ENCODE measurements at regions not wholly inside any gene's neighbourhood (a gene's known extent, or its start where the extent isn't known, plus 50 kb on each side); places are given as distances from the start of the nearest gene placed in this dataset.

GRCh38 chr6:168221497-168222079 is 98.0 kb downstream of the DACT2 start:
- no peaks in the 10 kb centered on the region for H3K36me3 ChIP-seq
- no peak for DNase-seq
- H3K27ac ChIP-seq, result no peak overlapping the region
- H3K4me1 ChIP-seq, result no peaks in the 10 kb centered on the region
- H3K27me3 ChIP-seq, result peaks cover 11% of the 10 kb centered on the region; the same call in 1 of the 2 replicates
- H3K9me3 ChIP-seq (replicated peaks), result no peaks in the 10 kb centered on the region
- H3K4me3 ChIP-seq, result no peak overlapping the region

GRCh38 chr6:168221000-168221399 is 98.6 kb downstream of the DACT2 start:
- H3K4me1 ChIP-seq, result no peaks in the 10 kb centered on the region
- peaks cover 5% of the 10 kb centered on the region; the same call in 1 of the 2 replicates for H3K27me3 ChIP-seq
- DNase-seq, result peak in 1 of 2 experiments; percentile 21

DNA sequence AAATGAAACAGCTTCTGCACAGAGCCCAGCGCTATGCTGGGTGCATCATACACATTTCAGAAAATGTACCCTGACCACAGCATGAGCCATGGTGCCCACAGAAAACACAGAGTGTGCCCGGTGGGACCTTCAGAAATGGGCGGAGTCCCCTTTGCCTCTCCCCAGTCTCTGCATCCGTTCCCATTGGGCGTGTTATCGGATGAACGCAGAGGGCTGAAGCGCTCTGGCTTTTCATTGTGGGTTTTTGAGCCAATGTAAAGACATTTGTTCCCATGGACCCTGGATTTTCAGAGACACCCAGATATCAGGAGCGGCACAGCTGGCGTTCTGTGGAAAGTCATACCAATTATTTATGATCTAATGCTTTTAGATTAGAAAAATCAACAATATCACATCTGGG is 99.8 kb downstream of the DACT2 start:
- DNase-seq, result no peak

More at GRCh38 chr6:168221000-168221399, 98.6 kb downstream of the DACT2 start:
- Histone ChIP-seq H3K27ac (no peak overlapping the region), H3K36me3 (no peaks in the 10 kb centered on the region), H3K9me3 (replicated peaks) (no peaks in the 10 kb centered on the region), H3K4me3 (no peak overlapping the region)

DNA sequence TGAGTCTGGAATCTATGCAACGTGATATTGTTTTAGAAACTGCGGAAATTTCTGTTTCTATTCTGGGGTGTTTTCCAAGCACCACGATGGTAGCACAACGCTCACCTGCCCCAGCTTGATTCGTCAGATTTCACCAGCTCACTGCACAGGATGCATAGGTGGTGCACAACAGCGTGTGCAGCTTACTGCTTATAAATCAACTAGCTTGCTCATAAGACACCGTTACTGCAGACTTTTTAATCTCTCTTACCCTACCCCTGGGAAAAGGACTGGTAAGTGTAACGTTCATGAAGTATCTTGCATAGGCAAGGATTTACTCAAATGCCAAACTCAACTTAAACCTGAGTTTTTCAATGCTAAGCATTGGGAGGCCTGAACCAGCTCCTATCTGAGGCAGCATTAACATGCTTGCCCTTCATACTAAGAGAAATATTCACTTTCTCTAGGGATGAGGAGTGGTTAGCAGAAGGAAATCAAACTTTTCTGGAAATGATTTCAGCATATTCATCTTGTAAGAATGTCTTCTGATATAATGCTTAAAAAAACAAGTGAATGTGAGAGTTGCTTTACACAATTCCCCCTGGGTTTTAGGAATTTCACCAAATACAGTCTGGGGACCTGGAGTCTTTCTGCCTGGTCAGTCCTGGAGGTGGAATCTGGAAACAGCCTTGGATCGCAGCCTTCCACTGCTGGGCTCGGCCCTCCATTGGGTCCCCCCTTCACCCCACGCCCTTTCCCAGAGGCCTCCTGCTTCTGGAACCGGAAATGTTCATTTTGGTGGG is 100.6 kb downstream of the DACT2 start:
- H3K27ac ChIP-seq, result no peak overlapping the region
- peaks cover 5% of the 10 kb centered on the region; the same call in 1 of the 2 replicates for H3K27me3 ChIP-seq
- no peaks in the 10 kb centered on the region for H3K9me3 ChIP-seq (replicated peaks)
- no peak for DNase-seq
- no peak overlapping the region for H3K4me3 ChIP-seq
- H3K4me1 ChIP-seq, result no peaks in the 10 kb centered on the region
- no peaks in the 10 kb centered on the region for H3K36me3 ChIP-seq

More for the DNA sequence above, 99.8 kb downstream of the DACT2 start:
- no peaks in the 10 kb centered on the region for H3K9me3 ChIP-seq (replicated peaks)
- no peaks in the 10 kb centered on the region for H3K4me1 ChIP-seq
- H3K27ac ChIP-seq, result no peak overlapping the region
- H3K27me3 ChIP-seq, result peaks cover 5% of the 10 kb centered on the region; the same call in 1 of the 2 replicates
- no peak overlapping the region for H3K4me3 ChIP-seq
- H3K36me3 ChIP-seq, result no peaks in the 10 kb centered on the region

- Histone ChIP-seq H3K9me3 (replicated peaks) (no peaks in the 10 kb centered on the region), H3K4me1 (no peaks in the 10 kb centered on the region)
Measured at GRCh38 chr6:168217880-168218537, 101.6 kb downstream of the DACT2 start.

GRCh38 chr6:168217216-168217879 is 102.2 kb downstream of the DACT2 start:
- H3K36me3 ChIP-seq, result no peaks in the 10 kb centered on the region
- H3K4me1 ChIP-seq, result no peaks in the 10 kb centered on the region
- H3K9me3 ChIP-seq (replicated peaks), result no peaks in the 10 kb centered on the region
- peaks cover 5% of the 10 kb centered on the region; the same call in 1 of the 2 replicates for H3K27me3 ChIP-seq
- no peak for DNase-seq
- H3K4me3 ChIP-seq, result no peak overlapping the region
- no peak overlapping the region for H3K27ac ChIP-seq

More at GRCh38 chr6:168217880-168218537, 101.6 kb downstream of the DACT2 start:
- Histone ChIP-seq H3K36me3 (no peaks in the 10 kb centered on the region), H3K4me3 (no peak overlapping the region), H3K27me3 (peaks cover 5% of the 10 kb centered on the region; the same call in 1 of the 2 replicates), H3K27ac (no peak overlapping the region)
- DNase-seq, result no peak

GRCh38 chr6:168216751-168217191 is 102.8 kb downstream of the DACT2 start:
- H3K4me1 ChIP-seq, result no peaks in the 10 kb centered on the region
- no peaks in the 10 kb centered on the region for H3K36me3 ChIP-seq
- no peaks in the 10 kb centered on the region for H3K9me3 ChIP-seq (replicated peaks)
- no peak overlapping the region for H3K4me3 ChIP-seq
- H3K27me3 ChIP-seq, result peaks cover 5% of the 10 kb centered on the region; the same call in 1 of the 2 replicates
- no peak for DNase-seq
- H3K27ac ChIP-seq, result no peak overlapping the region

DNA sequence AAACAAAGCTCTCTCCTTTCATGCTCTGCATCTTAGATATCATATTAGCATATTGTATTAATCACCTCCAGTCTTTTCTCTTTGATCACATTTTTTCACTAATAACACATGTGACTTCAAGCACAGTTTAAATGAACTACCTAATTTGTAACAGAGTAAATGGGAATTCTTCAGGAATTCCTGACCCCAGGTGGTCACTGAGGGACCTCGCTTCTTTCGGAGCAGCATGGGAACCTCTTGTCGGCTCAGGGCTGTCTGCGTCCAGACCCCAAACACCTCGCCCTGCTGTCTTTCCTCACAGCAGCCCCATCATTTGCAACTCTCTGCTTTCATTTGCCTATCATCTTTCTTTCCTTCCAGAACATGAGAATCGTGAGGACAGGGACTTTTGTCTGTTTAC is 103.5 kb downstream of the DACT2 start:
- DNase-seq, result no peak
- Histone ChIP-seq H3K36me3 (no peaks in the 10 kb centered on the region), H3K27me3 (peaks cover 5% of the 10 kb centered on the region; the same call in 1 of the 2 replicates), H3K4me1 (no peaks in the 10 kb centered on the region), H3K4me3 (no peak overlapping the region), H3K9me3 (replicated peaks) (no peaks in the 10 kb centered on the region), H3K27ac (no peak overlapping the region)

DNA sequence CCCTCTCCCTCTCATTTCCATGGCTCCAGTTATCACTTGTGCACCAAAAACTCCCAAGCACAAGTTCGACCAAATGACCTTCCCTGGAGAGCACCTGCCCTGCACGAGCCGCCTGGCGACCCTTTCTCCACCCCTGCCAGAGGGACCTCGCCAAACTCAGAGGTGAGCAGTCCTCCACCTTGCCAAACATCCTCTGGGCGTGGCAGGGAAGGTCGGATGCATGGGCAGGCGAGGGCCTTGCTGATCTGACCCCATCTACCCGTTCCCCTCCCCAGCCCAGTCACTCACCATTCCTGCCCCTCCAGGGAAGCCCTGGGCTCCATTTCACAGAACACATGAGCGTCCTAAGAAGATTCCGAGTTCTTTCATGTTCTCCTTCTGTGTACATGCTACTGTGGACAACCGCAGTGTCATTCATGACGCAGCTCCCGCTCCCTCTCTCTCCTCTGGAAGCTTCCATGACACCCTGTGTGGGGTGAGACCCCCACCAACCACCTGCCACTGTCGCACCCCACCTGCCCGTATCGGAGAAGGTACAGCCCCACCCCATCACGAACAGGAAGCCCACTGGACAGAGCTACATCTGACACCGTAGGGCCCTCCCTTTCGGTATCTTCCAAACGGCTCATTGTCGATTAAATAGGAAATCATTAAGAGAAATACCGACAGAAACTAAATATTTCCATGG is 104.3 kb downstream of the DACT2 start:
- DNase-seq, result no peak
- Histone ChIP-seq H3K36me3 (no peaks in the 10 kb centered on the region), H3K27me3 (peaks cover 5% of the 10 kb centered on the region; the same call in 1 of the 2 replicates), H3K4me3 (no peak overlapping the region), H3K27ac (no peak overlapping the region), H3K9me3 (replicated peaks) (no peaks in the 10 kb centered on the region), H3K4me1 (no peaks in the 10 kb centered on the region)

- Histone ChIP-seq H3K27ac (no peak overlapping the region), H3K9me3 (replicated peaks) (no peaks in the 10 kb centered on the region), H3K4me3 (no peak overlapping the region), H3K27me3 (peaks cover 5% of the 10 kb centered on the region; the same call in 1 of the 2 replicates), H3K36me3 (no peaks in the 10 kb centered on the region), H3K4me1 (no peaks in the 10 kb centered on the region)
- DNase-seq, result no peak
Measured at GRCh38 chr6:168214586-168215104, 104.9 kb downstream of the DACT2 start.

GRCh38 chr6:168213121-168213524 is 106.5 kb downstream of the DACT2 start:
- DNase-seq, result no peak
- Histone ChIP-seq H3K9me3 (replicated peaks) (no peaks in the 10 kb centered on the region), H3K4me1 (no peaks in the 10 kb centered on the region), H3K36me3 (no peaks in the 10 kb centered on the region), H3K27me3 (peaks cover 4% of the 10 kb centered on the region; the same call in 1 of the 2 replicates), H3K27ac (no peak overlapping the region), H3K4me3 (no peak overlapping the region)

GRCh38 chr6:168212362-168212761 is 107.2 kb downstream of the DACT2 start:
- no peak overlapping the region for H3K4me3 ChIP-seq
- H3K36me3 ChIP-seq, result no peaks in the 10 kb centered on the region
- H3K4me1 ChIP-seq, result no peaks in the 10 kb centered on the region
- no peak overlapping the region for H3K27ac ChIP-seq
- no peaks in the 10 kb centered on the region for H3K9me3 ChIP-seq (replicated peaks)
- H3K27me3 ChIP-seq, result no peaks in the 10 kb centered on the region; the same call in 1 of the 2 replicates
- no peak for DNase-seq

GRCh38 chr6:168211681-168212080 is 107.9 kb downstream of the DACT2 start:
- DNase-seq, result no peak
- H3K4me1 ChIP-seq, result no peaks in the 10 kb centered on the region

More at GRCh38 chr6:168211681-168212080, 107.9 kb downstream of the DACT2 start:
- H3K27me3 ChIP-seq, result no peaks in the 10 kb centered on the region; the same call in 1 of the 2 replicates
- H3K27ac ChIP-seq, result no peak overlapping the region
- no peak overlapping the region for H3K4me3 ChIP-seq
- H3K9me3 ChIP-seq (replicated peaks), result no peaks in the 10 kb centered on the region
- H3K36me3 ChIP-seq, result no peaks in the 10 kb centered on the region
